HepG2 (cell line): ENCODE measurements at regions not wholly inside any gene's neighbourhood (a gene's known extent, or its start where the extent isn't known, plus 50 kb on each side); places are given as distances from the start of the nearest gene placed in this dataset.
A peak's percentile ranks its signal among the peaks of the same experiment; 100 is the strongest.

Experiments used
- ATAC-seq: fragments of 200-7000 bp; cut with Tn5 transposase; 3 replicates; pipeline ENCODE4 v1.9.1; 2020; ENCODE audit warnings: mild to moderate bottlenecking, moderate library complexity
- BruUV-seq: library from RNA; stranded (reverse); fragments of 400-500 nt; replicated peaks from 2 replicates; lab custom pipeline; 2021; lab: Mats Ljungman, UMichigan
- CTCF ChIA-PET: fragments of 300-600 bp; formaldehyde crosslinking; extraction: SDS; loops from one replicate; lab custom pipeline; 2021; ENCODE audit warnings: low total read pairs, inconsistent platforms, low intra/inter-chr PET ratio; lab: Yijun Ruan, JAX
- POLR2A ChIA-PET: fragments of 350-600 bp; sonication (Branson Sonifier 250); formaldehyde crosslinking; loops from one replicate; lab custom pipeline; 2020; ENCODE audit warnings: antibody characterized with exemption, inconsistent platforms; lab: Yijun Ruan, JAX
- DNase-seq: peaks from one replicate; pipeline ENCODE4 v3.0.0-alpha.2; 2015; ENCODE audit warnings: low spot score
- FAIRE-seq: peaks from 3 replicates; lab custom pipeline; 2011; peaks lifted over from hg19 to GRCh38; lab: Jason Lieb, UNC
- H2AFZ ChIP-seq: one replicate; pipeline ENCODE4 v1.6.1; 2011; ENCODE audit warnings: low read length, inconsistent platforms
- H3K27ac ChIP-seq: fragments of 300-600 bp; 3 replicates; pipeline ENCODE4 v1.8.0; 2011; ENCODE audit warnings: mixed run types, mild to moderate bottlenecking, mixed read lengths, low read length, inconsistent platforms; ENCODE audit not compliant: insufficient read depth; ENCODE audit errors: extremely low read length
- H3K27me3 ChIP-seq, 2 experiments: fragments of 200-600 bp in 1 of 2; 2 replicates in 1 of 2; 3 replicates in 1 of 2; pipeline versions ENCODE4 v1.6.0 to v1.8.0; 2011; ENCODE audit warnings: low read length in 2 of 2, mild to moderate bottlenecking in 2 of 2, moderate library complexity in 2 of 2, inconsistent platforms in 1 of 2; ENCODE audit not compliant: insufficient read depth in 2 of 2, control insufficient read depth in 1 of 2
- H3K36me3 ChIP-seq, 2 experiments: fragments of 200-600 bp in 1 of 2; replicated peaks in 1 of 2; 2 replicates in 1 of 2; 3 replicates in 1 of 2; pipeline versions ENCODE4 v1.5.1 to v1.8.0; 2011; ENCODE audit warnings: low read length in 2 of 2, inconsistent platforms in 1 of 2; ENCODE audit not compliant: insufficient read depth in 2 of 2, control insufficient read depth in 1 of 2
- H3K4me1 ChIP-seq: 2 replicates; pipeline ENCODE4 v1.5.1; 2012; ENCODE audit warnings: low read length, inconsistent platforms; ENCODE audit not compliant: insufficient read depth
- H3K4me2 ChIP-seq: 2 replicates; pipeline ENCODE4 v1.6.0; 2011; ENCODE audit warnings: low read depth, low read length, inconsistent platforms
- H3K4me3 ChIP-seq, 3 experiments: fragments of 200-600 bp in 1 of 3; sonication (generic), shearing (Covaris generic) in 1 of 3; replicated peaks in 1 of 3; 2 replicates each; pipeline ENCODE4 v1.5.1; 2011 to 2016; ENCODE audit warnings: low read length in 3 of 3, inconsistent platforms in 2 of 3, low read depth in 2 of 3, mild to moderate bottlenecking in 2 of 3, control low read depth in 1 of 3, mixed read lengths in 1 of 3; ENCODE audit not compliant: insufficient read depth in 1 of 3
- H3K79me2 ChIP-seq: one replicate; pipeline ENCODE4 v1.6.1; 2011; ENCODE audit warnings: low read length, inconsistent platforms; ENCODE audit not compliant: insufficient read depth
- H3K9ac ChIP-seq: 2 replicates; pipeline ENCODE4 v1.6.0; 2011; ENCODE audit warnings: mild to moderate bottlenecking, low read depth, low read length, inconsistent platforms; ENCODE audit not compliant: insufficient read depth
- H3K9me3 ChIP-seq: 2 replicates; pipeline ENCODE4 v1.5.1; 2012; ENCODE audit warnings: mild to moderate bottlenecking, low read length
- H4K20me1 ChIP-seq: 2 replicates; pipeline ENCODE4 v1.6.0; 2011; ENCODE audit warnings: inconsistent platforms, mild to moderate bottlenecking, low read length, moderate library complexity; ENCODE audit not compliant: insufficient read depth
- AKNA ChIP-seq: sonication (generic); formaldehyde crosslinking; IDR thresholded peaks from 2 replicates; pipeline ENCODE4 v1.4.0; 2020; ENCODE audit warnings: missing genetic modification reagents, borderline replicate concordance
- CREBL2 ChIP-seq: sonication (generic); formaldehyde crosslinking; IDR thresholded peaks from 2 replicates; pipeline ENCODE4 v1.8.1; 2023; ENCODE audit warnings: missing genetic modification reagents, mild to moderate bottlenecking, borderline replicate concordance
- IKZF5 ChIP-seq: IDR thresholded peaks from 2 replicates; pipeline ENCODE4 v1.6.1; 2018; ENCODE audit warnings: missing genetic modification reagents, mild to moderate bottlenecking, missing compliant biosample characterization
- RAD51 ChIP-seq: fragments of 450-650 bp; IDR thresholded peaks from 2 replicates; pipeline ENCODE4 v1.6.1; 2016; ENCODE audit warnings: borderline replicate concordance
- SATB2 ChIP-seq: sonication (generic); formaldehyde crosslinking; IDR thresholded peaks from 2 replicates; pipeline ENCODE4 v1.5.0; 2020; ENCODE audit warnings: missing genetic modification reagents
- SMAD9 ChIP-seq: sonication (generic); formaldehyde crosslinking; IDR thresholded peaks from 2 replicates; pipeline ENCODE4 v1.5.1; 2020; ENCODE audit warnings: mild to moderate bottlenecking, missing genetic modification reagents
- SRSF9 ChIP-seq: fragments of 200-400 bp; formaldehyde crosslinking; IDR thresholded peaks from 2 replicates; pipeline ENCODE4 v1.6.1; 2018; ENCODE audit warnings: borderline replicate concordance, mild to moderate bottlenecking, low read depth, low read length; ENCODE audit not compliant: insufficient read depth, poor library complexity, severe bottlenecking
- ZFYVE20 ChIP-seq: sonication (generic); formaldehyde crosslinking; IDR thresholded peaks from 2 replicates; pipeline ENCODE4 v1.8.0; 2023; ENCODE audit warnings: low read depth, mild to moderate bottlenecking, moderate library complexity, missing genetic modification reagents, borderline replicate concordance
- ZNF143 ChIP-seq: sonication (generic); formaldehyde crosslinking; IDR thresholded peaks from 2 replicates; pipeline ENCODE4 v1.4.0; 2020; ENCODE audit warnings: missing genetic modification reagents
- ZNF333 ChIP-seq: sonication (generic); formaldehyde crosslinking; IDR thresholded peaks from 2 replicates; pipeline ENCODE4 v1.4.0; 2020; ENCODE audit warnings: mild to moderate bottlenecking, missing genetic modification reagents, borderline replicate concordance
- ZNF550 ChIP-seq: sonication (generic); formaldehyde crosslinking; IDR thresholded peaks from 2 replicates; pipeline ENCODE4 v1.4.0; 2020; ENCODE audit warnings: mild to moderate bottlenecking, missing genetic modification reagents, borderline replicate concordance
- ZNF615 ChIP-seq: sonication (generic); formaldehyde crosslinking; IDR thresholded peaks from 2 replicates; pipeline ENCODE4 v1.5.0; 2020; ENCODE audit warnings: mild to moderate bottlenecking, missing genetic modification reagents, borderline replicate concordance
- ZNF652 ChIP-seq: IDR thresholded peaks from 2 replicates; pipeline ENCODE4 v1.6.1; 2016; ENCODE audit warnings: low read depth, borderline replicate concordance
- ZNF704 ChIP-seq: sonication (generic); formaldehyde crosslinking; IDR thresholded peaks from 2 replicates; pipeline ENCODE4 v1.8.1; 2023; ENCODE audit warnings: mild to moderate bottlenecking, inconsistent platforms, moderate library complexity, missing genetic modification reagents, borderline replicate concordance
- ZNF720 ChIP-seq: sonication (generic); formaldehyde crosslinking; IDR thresholded peaks from 2 replicates; pipeline ENCODE4 v1.4.0; 2020; ENCODE audit warnings: missing genetic modification reagents
- WGBS: methylation state at CpG from one replicate; pipeline ENCODE4 v1.1.6; 2017; ENCODE audit warnings: low lambda C conversion rate; 5-methylcytosine and 5-hydroxymethylcytosine counted together
- in situ Hi-C: cut with HindIII; loops from 2 replicates; pipeline ENCODE4 v1.10.0; 2017; ENCODE audit warnings: low pct_unique_long_range_greater_than_20kb; ENCODE audit not compliant: extremely low pct_ligation_motif_present
- intact Hi-C: fragments of 100-400 bp; cut with micrococcal nuclease; formaldehyde crosslinking; loops from one replicate; pipeline ENCODE4 v1.10.0; 2022; ENCODE audit not compliant: unreplicated experiment

GRCh38 chr2:130258356-130258755 lies 60.1 kb upstream of the TUBA3E start (continued):
- TF ChIP-seq AKNA (CRISPR knock-in tag) (no peak), ZNF333 (CRISPR knock-in tag) (no peak), ZNF720 (CRISPR knock-in tag) (no peak), ZFYVE20 (CRISPR knock-in tag) (no peak)

GRCh38 chr2:130252880-130253645 lies 54.8 kb upstream of the TUBA3E start:
- no peaks in the 10 kb centered on the region for H3K36me3 ChIP-seq
- ATAC-seq (peak; percentile 53), FAIRE-seq (no peak), DNase-seq (no peak)
- no TSS peak for BruUV-seq
- in situ Hi-C loops = no loop called here
- CTCF ChIA-PET = no interaction called here
- H2AFZ ChIP-seq = no peak overlapping the region
- 48% methylated on average over 21 of the region's 42 CpGs for WGBS
- POLR2A ChIA-PET = no interaction called here
- intact Hi-C loops = no loop called here
- H3K4me3 ChIP-seq = no peak overlapping the region
- H4K20me1 ChIP-seq = no peaks in the 10 kb centered on the region
- no peaks in the 10 kb centered on the region for H3K9me3 ChIP-seq
- H3K9ac ChIP-seq = no peak overlapping the region
- H3K27me3 ChIP-seq = peaks cover 10 to 47% of the 10 kb centered on the region in 2 experiments; a peak in 4 of 5 replicates
- no peak overlapping the region for H3K4me2 ChIP-seq
- H3K4me1 ChIP-seq = no peaks in the 10 kb centered on the region
- H3K27ac ChIP-seq = no peak overlapping the region
- no peaks in the 10 kb centered on the region for H3K79me2 ChIP-seq
- no peak for TF ChIP-seq SMAD9 (CRISPR knock-in tag)
- TF ChIP-seq SATB2 (CRISPR knock-in tag) = no peak
- TF ChIP-seq SRSF9 = no peak
- no peak for TF ChIP-seq ZNF704 (CRISPR knock-in tag)
- no peak for TF ChIP-seq ZNF143
- no peak for TF ChIP-seq CREBL2 (CRISPR knock-in tag)
- TF ChIP-seq ZNF550 (CRISPR knock-in tag) = no peak
- no peak for TF ChIP-seq ZNF652 (CRISPR knock-in tag)
- no peak for TF ChIP-seq ZNF615 (CRISPR knock-in tag)
- TF ChIP-seq IKZF5 = no peak
- no peak for TF ChIP-seq RAD51
